ENCODE measurements at regions not wholly inside any gene's neighbourhood (a gene's known extent, or its start where the extent isn't known, plus 50 kb on each side); places are given as distances from the start of the nearest gene placed in this dataset.

DNA sequence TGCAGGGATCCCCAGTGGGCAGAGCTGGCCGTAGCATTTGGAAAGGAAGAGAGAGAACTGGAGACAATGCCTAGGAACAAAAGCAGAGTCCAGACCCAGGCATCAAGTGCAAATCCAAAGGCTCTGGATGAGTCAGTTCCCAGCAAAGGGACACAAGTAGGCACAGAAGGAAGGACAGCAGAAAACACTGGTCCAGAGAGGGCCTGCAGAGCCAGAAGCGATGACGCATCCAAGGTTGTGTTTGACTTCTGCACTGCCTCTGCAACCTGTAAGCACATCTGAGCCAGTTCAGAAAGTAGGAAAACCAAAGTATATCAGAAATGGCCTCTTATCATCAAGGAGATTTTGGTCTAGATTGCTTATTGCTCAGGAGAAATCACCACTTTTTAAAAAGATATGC is 604.5 kb downstream of the FGF9 start:
- Histone ChIP-seq H3K4me3 (ENCODE audit: low read depth, low read length) (no peak overlapping the region), H3K27me3 (ENCODE audit: control insufficient read depth, insufficient read depth, low read length) (no peaks in the 10 kb centered on the region), H3K36me3 (ENCODE audit: control insufficient read depth, insufficient read depth, low read length) (no peaks in the 10 kb centered on the region)
- POLR2A ChIA-PET = no interaction called here
- no peak for DNase-seq (ENCODE audit: low read depth)
- TF ChIP-seq CTCF (IDR thresholded peaks at IDR 0.05; ENCODE audit: insufficient read depth, low read depth, low read length) = no peak
- CTCF ChIA-PET = no interaction called here

GRCh38 chr13:22276616-22277015 is 605.7 kb downstream of the FGF9 start:
- POLR2A ChIA-PET = no interaction called here
- DNase-seq (ENCODE audit: low read depth) = no peak
- H3K36me3 ChIP-seq (ENCODE audit: control insufficient read depth, insufficient read depth, low read length) = no peaks in the 10 kb centered on the region
- no peak for TF ChIP-seq CTCF (IDR thresholded peaks at IDR 0.05; ENCODE audit: insufficient read depth, low read depth, low read length)
- CTCF ChIA-PET = no interaction called here
- no peaks in the 10 kb centered on the region for H3K27me3 ChIP-seq (ENCODE audit: control insufficient read depth, insufficient read depth, low read length)
- H3K4me3 ChIP-seq (ENCODE audit: low read depth, low read length) = no peak overlapping the region

DNA sequence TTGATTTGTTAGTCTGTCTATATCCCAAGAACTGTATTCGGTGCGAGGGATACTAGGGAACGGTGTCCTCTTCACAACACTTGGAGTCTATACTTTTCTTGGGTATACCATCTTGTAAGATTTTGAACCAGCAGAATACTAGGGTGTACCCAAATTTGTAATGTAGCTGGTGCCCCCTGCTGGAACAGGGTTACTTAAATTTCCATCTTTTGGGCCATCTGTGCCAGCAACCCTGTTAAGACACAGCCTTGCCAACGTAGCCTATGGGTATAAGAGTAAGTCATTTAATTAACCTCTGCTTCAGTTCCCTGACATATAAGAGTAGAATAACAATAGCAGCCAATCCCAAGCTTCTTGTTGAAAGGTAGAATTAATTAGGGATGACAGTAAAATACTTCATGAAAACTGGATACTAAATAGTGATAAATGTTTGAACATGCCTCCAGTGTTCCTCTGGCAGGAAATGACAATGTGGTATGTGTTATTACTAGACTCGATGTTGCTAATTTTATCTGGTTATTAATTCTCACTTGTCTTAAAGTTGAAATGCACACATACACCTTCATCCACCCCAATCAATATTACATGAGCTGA is 607.6 kb downstream of the FGF9 start:
- ChIA-PET POLR2A (no interaction called here), CTCF (interaction anchor here (1.3 kb wide), 1 partner anchor 640 kb away, joined by 4 read pairs; no protein-coding TSS in a partner anchor)
- Histone ChIP-seq H3K36me3 (ENCODE audit: control insufficient read depth, insufficient read depth, low read length) (no peaks in the 10 kb centered on the region), H3K27me3 (ENCODE audit: control insufficient read depth, insufficient read depth, low read length) (no peaks in the 10 kb centered on the region), H3K4me3 (ENCODE audit: low read depth, low read length) (no peak overlapping the region)
- peak; percentile 37 for TF ChIP-seq CTCF (IDR thresholded peaks at IDR 0.05; ENCODE audit: insufficient read depth, low read depth, low read length)
- DNase-seq (ENCODE audit: low read depth) = no peak

DNA sequence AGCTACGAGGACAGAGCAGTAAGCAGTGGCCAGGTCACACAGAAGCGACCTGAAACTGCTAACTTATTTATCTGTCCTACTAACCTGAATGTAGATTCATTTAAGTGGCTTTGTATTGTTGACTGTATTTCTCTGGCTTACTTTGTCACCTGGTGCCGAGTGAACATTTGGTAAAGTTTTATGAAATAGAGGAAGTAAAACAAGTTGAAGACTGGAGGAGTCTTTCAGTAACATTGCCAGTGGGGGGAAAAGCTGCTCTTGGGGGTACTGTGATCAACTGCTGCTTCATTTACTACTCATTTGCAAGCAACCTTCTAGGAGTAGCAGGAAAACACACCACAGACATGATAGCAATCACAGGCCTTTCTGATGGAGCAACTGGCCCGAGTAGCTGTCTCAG is 615.0 kb downstream of the FGF9 start:
- no peaks in the 10 kb centered on the region for H3K36me3 ChIP-seq (ENCODE audit: control insufficient read depth, insufficient read depth, low read length)
- DNase-seq (ENCODE audit: low read depth) = no peak
- no peak overlapping the region for H3K4me3 ChIP-seq (ENCODE audit: low read depth, low read length)
- ChIA-PET POLR2A (no interaction called here), CTCF (no interaction called here)
- no peaks in the 10 kb centered on the region for H3K27me3 ChIP-seq (ENCODE audit: control insufficient read depth, insufficient read depth, low read length)
- no peak for TF ChIP-seq CTCF (IDR thresholded peaks at IDR 0.05; ENCODE audit: insufficient read depth, low read depth, low read length)

DNA sequence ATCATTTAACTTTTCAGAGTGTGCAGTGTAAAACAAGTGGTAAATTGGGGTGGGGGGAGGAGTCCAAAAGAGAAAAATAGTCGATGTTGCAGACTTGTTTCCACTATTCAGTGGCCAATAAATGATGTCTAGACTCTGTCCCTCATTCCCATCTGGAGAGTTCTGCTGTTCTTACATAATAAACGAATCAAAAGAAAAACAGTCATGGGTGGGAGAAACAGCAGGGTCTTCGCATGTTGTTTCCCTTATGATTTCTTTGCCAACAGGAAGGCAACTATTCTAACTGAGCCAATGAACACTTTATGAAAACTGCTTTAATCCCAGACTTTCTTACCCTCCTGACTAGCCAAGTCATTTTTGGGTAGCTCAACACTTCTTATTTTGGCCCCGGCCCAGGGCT is 615.5 kb downstream of the FGF9 start:
- Histone ChIP-seq H3K4me3 (ENCODE audit: low read depth, low read length) (no peak overlapping the region), H3K36me3 (ENCODE audit: control insufficient read depth, insufficient read depth, low read length) (no peaks in the 10 kb centered on the region), H3K27me3 (ENCODE audit: control insufficient read depth, insufficient read depth, low read length) (no peaks in the 10 kb centered on the region)
- CTCF ChIA-PET = no interaction called here
- POLR2A ChIA-PET = no interaction called here
- no peak for TF ChIP-seq CTCF (IDR thresholded peaks at IDR 0.05; ENCODE audit: insufficient read depth, low read depth, low read length)
- DNase-seq (ENCODE audit: low read depth) = no peak

Measured in BJ (cell line).